Endothelial cell of umbilical vein (primary cell): ENCODE measurements at regions not wholly inside any gene's neighbourhood (a gene's known extent, or its start where the extent isn't known, plus 50 kb on each side); places are given as distances from the start of the nearest gene placed in this dataset.

Source experiments
- BruUV-seq: library from RNA; stranded (reverse); fragments of 400-500 nt; replicated peaks from 2 replicates; lab custom pipeline; 2021; lab: Mats Ljungman, UMichigan
- CTCF ChIA-PET: fragments of 300-600, 350-600 bp; sonication (Branson Sonifier 250); formaldehyde crosslinking; loops from one replicate; lab custom pipeline; 2021; ENCODE audit warnings: antibody characterized with exemption, inconsistent platforms; lab: Charles Lee
- POLR2A ChIA-PET: fragments of 300-600, 350-600 bp; sonication (Branson Sonifier 250); formaldehyde crosslinking; loops from one replicate; lab custom pipeline; 2021; ENCODE audit warnings: antibody characterized with exemption, inconsistent platforms; lab: Charles Lee
- DNase-seq: peaks from one replicate; pipeline ENCODE4 v3.0.0-alpha.2; 2011; ENCODE audit warnings: low read depth, low spot score
- FAIRE-seq: peaks from 2 replicates; lab custom pipeline; 2011; peaks lifted over from hg19 to GRCh38; lab: Jason Lieb, UNC
- H2AFZ ChIP-seq: 2 replicates; pipeline ENCODE4 v1.6.0; 2012; ENCODE audit warnings: low read depth, low read length, control low read depth, inconsistent platforms
- H3K27ac ChIP-seq: 2 replicates; pipeline ENCODE4 v1.5.1; 2011; ENCODE audit warnings: low read depth, mild to moderate bottlenecking, control low read depth, low read length, moderate library complexity; ENCODE audit not compliant: insufficient read depth
- H3K27me3 ChIP-seq, 2 experiments: 2 replicates each; pipeline versions ENCODE4 v1.6.0 to v1.6.1; 2011; ENCODE audit warnings: low read length in 2 of 2, mixed read lengths in 1 of 2; ENCODE audit not compliant: control insufficient read depth in 2 of 2, insufficient read depth in 2 of 2
- H3K36me3 ChIP-seq, 2 experiments: 2 replicates in 1 of 2; 3 replicates in 1 of 2; pipeline ENCODE4 v1.5.1; 2011; ENCODE audit warnings: low read length in 2 of 2, mild to moderate bottlenecking in 1 of 2, moderate library complexity in 1 of 2; ENCODE audit not compliant: control insufficient read depth in 2 of 2, insufficient read depth in 2 of 2; ENCODE audit errors: extremely low read depth in 1 of 2
- H3K4me1 ChIP-seq: 3 replicates; pipeline ENCODE4 v1.5.1; 2011; ENCODE audit warnings: mild to moderate bottlenecking, low read length; ENCODE audit not compliant: control insufficient read depth, insufficient read depth; ENCODE audit errors: extremely low read depth
- H3K4me2 ChIP-seq: 2 replicates; pipeline ENCODE4 v1.6.1; 2011; ENCODE audit warnings: low read length, control low read depth, mixed read lengths; ENCODE audit not compliant: insufficient read depth
- H3K4me3 ChIP-seq, 3 experiments: fragments of 200-600 bp in 1 of 3; sonication (generic), shearing (Covaris generic) in 1 of 3; replicated peaks in 1 of 3; 2 replicates each; pipeline ENCODE4 v1.5.1; 2011 to 2016; ENCODE audit warnings: control low read depth in 3 of 3, low read length in 3 of 3, mild to moderate bottlenecking in 2 of 3, inconsistent platforms in 1 of 3, low read depth in 1 of 3, moderate library complexity in 1 of 3; ENCODE audit not compliant: insufficient read depth in 1 of 3
- H3K79me2 ChIP-seq: 2 replicates; pipeline ENCODE4 v1.6.0; 2012; ENCODE audit warnings: low read length, inconsistent platforms; ENCODE audit not compliant: control insufficient read depth, insufficient read depth
- H3K9ac ChIP-seq: replicated peaks from 2 replicates; pipeline ENCODE3; 2011; ENCODE audit warnings: low read length, control low read depth; ENCODE audit not compliant: insufficient read depth; ENCODE audit errors: extremely low read depth
- H3K9me1 ChIP-seq: replicated peaks from 3 replicates; pipeline ENCODE4 v1.6.0; 2011; ENCODE audit warnings: mild to moderate bottlenecking, low read length; ENCODE audit not compliant: control insufficient read depth, insufficient read depth; ENCODE audit errors: extremely low read depth
- H3K9me3 ChIP-seq: replicated peaks from 2 replicates; pipeline ENCODE4 v1.5.1; 2012; ENCODE audit warnings: low read length, inconsistent platforms; ENCODE audit not compliant: control insufficient read depth, insufficient read depth
- H4K20me1 ChIP-seq: replicated peaks from 2 replicates; pipeline ENCODE3; 2011; ENCODE audit warnings: mild to moderate bottlenecking, low read length; ENCODE audit not compliant: control insufficient read depth, insufficient read depth; ENCODE audit errors: extremely low read depth
- EZH2 ChIP-seq: IDR thresholded peaks from 2 replicates; pipeline ENCODE4 v1.6.1; 2012; ENCODE audit warnings: borderline replicate concordance, low read depth, mild to moderate bottlenecking, moderate library complexity, low read length, inconsistent platforms; ENCODE audit not compliant: severe bottlenecking
- FOS ChIP-seq: IDR thresholded peaks from 2 replicates; pipeline ENCODE4 v1.6.1; 2011; ENCODE audit warnings: mild to moderate bottlenecking, low read length, moderate library complexity, borderline replicate concordance; ENCODE audit not compliant: insufficient read depth
- GATA2 ChIP-seq: IDR thresholded peaks from 2 replicates; pipeline ENCODE4 v1.7.0; 2011; ENCODE audit warnings: low read depth, mild to moderate bottlenecking, moderate library complexity, mixed read lengths, low read length; ENCODE audit not compliant: insufficient read length, insufficient read depth
- JUN ChIP-seq: IDR thresholded peaks from 2 replicates; pipeline ENCODE4 v1.6.1; 2011; ENCODE audit warnings: borderline replicate concordance, low read depth; ENCODE audit not compliant: insufficient read length, insufficient read depth
- MYC ChIP-seq: IDR thresholded peaks from one replicate; pipeline ENCODE4 v1.6.1; 2011; ENCODE audit warnings: mild to moderate bottlenecking, low read depth, low read length
- POLR2A ChIP-seq: IDR thresholded peaks from 2 replicates; pipeline ENCODE4 v1.6.1; 2012; ENCODE audit warnings: low read depth, mild to moderate bottlenecking, control low read depth, low read length
- POLR2AphosphoS5 ChIP-seq: IDR thresholded peaks from 2 replicates; pipeline ENCODE4 v1.6.1; 2012; ENCODE audit warnings: low read depth, mild to moderate bottlenecking, control low read depth, low read length, moderate library complexity; ENCODE audit not compliant: insufficient read depth
- dilution Hi-C: fragments of 300-500 bp; cut with MboI; formaldehyde crosslinking; loops from one replicate; pipeline ENCODE4 v1.15.0; 2019; ENCODE audit warnings: low sequenced_read_pairs; ENCODE audit not compliant: extremely low pct_ligation_motif_present
- intact Hi-C: fragments of 100-400 bp; cut with micrococcal nuclease; formaldehyde crosslinking; loops from one replicate; pipeline ENCODE4 v1.10.0; 2022
- TF ChIP-seq, protein P1 (sequence below): IDR thresholded peaks from 2 replicates; pipeline ENCODE4 v1.6.1; 2011; ENCODE audit not compliant: insufficient read depth, insufficient read length
- TF ChIP-seq, protein P2 (sequence below), 2 donors: IDR thresholded peaks; 1 replicate in 1 of 2; 2 replicates in 1 of 2; pipeline ENCODE4 v1.5.1; 2011; ENCODE audit warnings: low read length in 2 of 2, mild to moderate bottlenecking in 2 of 2, moderate library complexity in 2 of 2, control low read depth in 1 of 2, inconsistent platforms in 1 of 2, low read depth in 1 of 2; ENCODE audit not compliant: insufficient read depth in 1 of 2; ENCODE audit errors: extremely low read depth in 1 of 2

GRCh38 chr17:77756028-77756427 lies 202.5 kb upstream of the TNRC6C start:
- no peaks in the 10 kb centered on the region for H3K79me2 ChIP-seq
- FAIRE-seq, result no peak
- no peaks in the 10 kb centered on the region for H3K27me3 ChIP-seq
- no peaks in the 10 kb centered on the region for H3K36me3 ChIP-seq
- no peaks in the 10 kb centered on the region for H3K9me3 ChIP-seq
- H3K27ac ChIP-seq, result no peak overlapping the region
- H2AFZ ChIP-seq, result no peak overlapping the region
- H3K9me1 ChIP-seq, result no peaks in the 10 kb centered on the region
- H4K20me1 ChIP-seq, result no peaks in the 10 kb centered on the region
- CTCF ChIA-PET, result no interaction called here
- no peak for TF ChIP-seq POLR2AphosphoS5
- no peak for TF ChIP-seq MYC
- TF ChIP-seq, protein P1, sequence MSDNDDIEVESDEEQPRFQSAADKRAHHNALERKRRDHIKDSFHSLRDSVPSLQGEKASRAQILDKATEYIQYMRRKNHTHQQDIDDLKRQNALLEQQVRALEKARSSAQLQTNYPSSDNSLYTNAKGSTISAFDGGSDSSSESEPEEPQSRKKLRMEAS, result no peak
- TF ChIP-seq EZH2, result no peak
- no peak for TF ChIP-seq FOS
- TF ChIP-seq JUN, result no peak
- no peak for TF ChIP-seq POLR2A
- TF ChIP-seq, protein P2, sequence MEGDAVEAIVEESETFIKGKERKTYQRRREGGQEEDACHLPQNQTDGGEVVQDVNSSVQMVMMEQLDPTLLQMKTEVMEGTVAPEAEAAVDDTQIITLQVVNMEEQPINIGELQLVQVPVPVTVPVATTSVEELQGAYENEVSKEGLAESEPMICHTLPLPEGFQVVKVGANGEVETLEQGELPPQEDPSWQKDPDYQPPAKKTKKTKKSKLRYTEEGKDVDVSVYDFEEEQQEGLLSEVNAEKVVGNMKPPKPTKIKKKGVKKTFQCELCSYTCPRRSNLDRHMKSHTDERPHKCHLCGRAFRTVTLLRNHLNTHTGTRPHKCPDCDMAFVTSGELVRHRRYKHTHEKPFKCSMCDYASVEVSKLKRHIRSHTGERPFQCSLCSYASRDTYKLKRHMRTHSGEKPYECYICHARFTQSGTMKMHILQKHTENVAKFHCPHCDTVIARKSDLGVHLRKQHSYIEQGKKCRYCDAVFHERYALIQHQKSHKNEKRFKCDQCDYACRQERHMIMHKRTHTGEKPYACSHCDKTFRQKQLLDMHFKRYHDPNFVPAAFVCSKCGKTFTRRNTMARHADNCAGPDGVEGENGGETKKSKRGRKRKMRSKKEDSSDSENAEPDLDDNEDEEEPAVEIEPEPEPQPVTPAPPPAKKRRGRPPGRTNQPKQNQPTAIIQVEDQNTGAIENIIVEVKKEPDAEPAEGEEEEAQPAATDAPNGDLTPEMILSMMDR (IDR thresholded peaks at IDR 0.05; ENCODE audit: extremely low read depth in 1 of 2, insufficient read depth in 1 of 2, low read depth in 1 of 2, low read length in 2 of 2), result no peak
- no peak for TF ChIP-seq GATA2
- BruUV-seq, result no TSS peak
- intact Hi-C loops, result no loop called here
- DNase-seq, result no peak
- dilution Hi-C loops, result no loop called here
- POLR2A ChIA-PET, result no interaction called here
- no peaks in the 10 kb centered on the region for H3K4me1 ChIP-seq
- no peak overlapping the region for H3K9ac ChIP-seq
- H3K4me3 ChIP-seq, result no peak overlapping the region
- no peak overlapping the region for H3K4me2 ChIP-seq
